ENCODE measurements at regions not wholly inside any gene's neighbourhood (a gene's known extent, or its start where the extent isn't known, plus 50 kb on each side); places are given as distances from the start of the nearest gene placed in this dataset.

DNA sequence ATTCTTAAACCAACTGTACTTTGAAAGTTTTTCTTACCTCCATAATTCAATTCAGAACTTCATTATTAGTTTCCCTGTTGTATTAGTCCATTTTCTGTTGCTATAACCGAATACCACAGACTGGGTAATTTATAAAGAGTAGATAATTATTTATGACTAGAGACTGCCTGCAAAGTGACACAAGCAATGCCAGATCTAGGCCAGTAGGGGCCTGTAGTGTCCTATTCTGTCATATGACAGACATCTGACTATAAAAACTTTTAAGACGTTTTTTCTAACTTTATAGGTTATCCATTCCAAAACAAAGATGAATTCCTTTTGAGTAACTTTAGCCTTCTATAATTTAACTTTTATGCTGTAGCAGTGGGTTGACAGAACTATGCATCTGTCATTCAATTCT lies 2783.8 kb downstream of the PCDH9 start:
- Histone ChIP-seq H3K27me3 (replicated peaks; ENCODE audit: control insufficient read depth, insufficient read depth, low read length) (no peaks in the 10 kb centered on the region), H3K36me3 (ENCODE audit: control insufficient read depth, insufficient read depth, low read length) (no peaks in the 10 kb centered on the region), H3K4me3 (replicated peaks; ENCODE audit: low read depth, low read length) (no peak overlapping the region)
- TF ChIP-seq CTCF (IDR thresholded peaks at IDR 0.05; ENCODE audit: insufficient read depth, low read length, poor library complexity, severe bottlenecking): no peak
- DNase-seq (ENCODE audit: extremely low read depth, insufficient read length): no peak

DNA sequence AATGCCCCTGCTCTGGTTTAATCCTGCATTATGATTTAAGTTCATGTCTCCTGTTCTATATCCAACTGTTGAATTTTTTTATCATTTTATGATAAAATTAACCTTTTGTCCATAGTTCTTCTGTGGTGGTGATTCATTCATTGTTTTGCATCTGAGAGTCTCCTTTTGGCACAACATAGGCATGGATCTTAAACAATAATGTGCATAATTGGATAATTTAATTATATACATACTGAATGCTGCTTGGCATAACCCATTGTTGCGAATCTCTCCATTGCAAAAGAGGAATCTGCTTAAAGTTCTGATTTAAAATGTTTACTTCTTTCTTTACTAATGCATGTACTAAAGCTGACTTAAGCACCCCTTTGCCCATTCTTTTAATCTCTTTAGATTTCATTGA lies 2788.4 kb downstream of the PCDH9 start:
- DNase-seq (ENCODE audit: extremely low read depth, insufficient read length): no peak
- Histone ChIP-seq H3K27me3 (replicated peaks; ENCODE audit: control insufficient read depth, insufficient read depth, low read length) (no peaks in the 10 kb centered on the region), H3K36me3 (ENCODE audit: control insufficient read depth, insufficient read depth, low read length) (no peaks in the 10 kb centered on the region), H3K4me3 (replicated peaks; ENCODE audit: low read depth, low read length) (no peak overlapping the region)
- no peak for TF ChIP-seq CTCF (IDR thresholded peaks at IDR 0.05; ENCODE audit: insufficient read depth, low read length, poor library complexity, severe bottlenecking)

DNA sequence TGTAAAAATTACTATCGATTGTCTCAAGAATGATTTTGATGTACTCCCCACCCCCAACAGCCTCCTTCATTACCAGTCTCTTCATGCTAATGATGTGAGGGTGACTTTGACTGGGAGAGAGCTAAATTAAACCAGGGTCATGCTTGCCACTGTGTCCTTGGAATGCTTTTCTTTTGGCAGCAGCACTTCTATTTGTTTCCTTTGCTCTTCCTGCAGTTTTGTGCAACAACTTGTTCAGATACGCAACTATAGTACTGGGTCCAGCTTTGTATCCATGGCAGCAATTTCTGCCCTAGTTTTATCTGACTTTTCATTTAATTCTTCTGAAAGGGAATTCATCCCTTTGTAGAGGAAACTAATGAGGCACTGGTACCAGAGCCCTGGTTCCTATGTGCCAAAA lies 2792.1 kb downstream of the PCDH9 start:
- H3K4me3 ChIP-seq (replicated peaks; ENCODE audit: low read depth, low read length): no peak overlapping the region
- no peaks in the 10 kb centered on the region for H3K27me3 ChIP-seq (replicated peaks; ENCODE audit: control insufficient read depth, insufficient read depth, low read length)
- DNase-seq (ENCODE audit: extremely low read depth, insufficient read length): no peak
- no peak for TF ChIP-seq CTCF (IDR thresholded peaks at IDR 0.05; ENCODE audit: insufficient read depth, low read length, poor library complexity, severe bottlenecking)
- H3K36me3 ChIP-seq (ENCODE audit: control insufficient read depth, insufficient read depth, low read length): no peaks in the 10 kb centered on the region

DNA sequence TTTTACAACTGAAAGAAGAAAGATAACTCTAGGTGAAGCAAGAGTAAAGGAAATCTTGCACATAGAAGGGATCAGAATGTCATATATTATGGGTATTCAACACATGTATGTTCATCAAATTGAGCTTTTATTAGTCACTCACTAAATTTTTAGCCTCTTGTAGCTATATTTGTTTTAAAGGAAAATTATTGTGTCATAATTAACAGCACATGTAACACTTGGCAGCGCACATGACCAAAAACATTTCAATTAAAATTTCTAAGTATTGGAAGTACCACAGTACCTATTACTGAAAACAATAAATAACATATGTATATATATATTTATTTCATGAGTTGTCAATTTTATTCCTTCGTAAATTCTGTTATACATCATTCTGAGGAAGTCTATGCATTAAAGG lies 2800.4 kb downstream of the PCDH9 start:
- no peak for TF ChIP-seq CTCF (IDR thresholded peaks at IDR 0.05; ENCODE audit: insufficient read depth, low read length, poor library complexity, severe bottlenecking)
- Histone ChIP-seq H3K36me3 (ENCODE audit: control insufficient read depth, insufficient read depth, low read length) (no peaks in the 10 kb centered on the region), H3K27me3 (replicated peaks; ENCODE audit: control insufficient read depth, insufficient read depth, low read length) (no peaks in the 10 kb centered on the region), H3K4me3 (replicated peaks; ENCODE audit: low read depth, low read length) (no peak overlapping the region)
- DNase-seq (ENCODE audit: extremely low read depth, insufficient read length): no peak

DNA sequence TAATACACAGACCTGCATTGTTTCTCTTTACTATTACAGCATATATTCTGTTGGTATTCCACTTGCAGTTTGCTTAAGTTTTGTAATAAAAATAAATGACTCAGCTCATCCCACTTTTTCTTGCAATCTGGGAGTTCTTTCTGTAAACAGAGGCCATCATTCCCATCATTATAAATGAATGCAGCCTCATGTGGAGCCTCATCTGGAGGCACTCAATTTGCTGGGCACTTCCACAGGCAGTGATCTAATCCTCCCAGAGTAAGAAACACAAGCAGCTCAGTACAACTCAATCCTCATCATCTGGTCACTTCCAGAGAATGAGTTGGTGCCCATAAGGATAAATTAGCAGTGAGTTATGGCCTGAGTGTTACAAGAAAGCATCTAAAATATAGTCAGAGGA lies 2801.9 kb downstream of the PCDH9 start:
- Histone ChIP-seq H3K36me3 (ENCODE audit: control insufficient read depth, insufficient read depth, low read length) (no peaks in the 10 kb centered on the region), H3K27me3 (replicated peaks; ENCODE audit: control insufficient read depth, insufficient read depth, low read length) (no peaks in the 10 kb centered on the region), H3K4me3 (replicated peaks; ENCODE audit: low read depth, low read length) (no peak overlapping the region)
- no peak for DNase-seq (ENCODE audit: extremely low read depth, insufficient read length)
- TF ChIP-seq CTCF (IDR thresholded peaks at IDR 0.05; ENCODE audit: insufficient read depth, low read length, poor library complexity, severe bottlenecking): no peak

DNA sequence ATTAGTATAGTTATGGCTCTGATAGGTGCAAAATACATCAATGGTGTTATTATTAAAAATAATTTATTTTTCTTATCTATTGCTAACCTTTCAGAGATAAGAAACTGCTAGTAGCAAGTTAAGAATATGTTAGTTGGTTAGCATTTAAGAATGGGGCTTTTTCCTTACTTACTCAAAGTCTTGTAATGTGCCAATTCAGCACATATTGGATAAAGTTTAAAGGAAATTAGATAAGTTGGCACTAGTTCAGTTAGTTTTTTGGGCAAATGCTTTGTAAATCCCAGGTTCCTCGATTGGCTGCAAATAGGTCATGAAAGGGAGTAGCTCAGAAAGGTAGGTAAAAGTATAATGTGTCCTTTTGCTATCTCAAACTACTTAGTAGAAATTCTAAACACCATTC lies 2806.7 kb downstream of the PCDH9 start:
- DNase-seq (ENCODE audit: extremely low read depth, insufficient read length): no peak
- no peak for TF ChIP-seq CTCF (IDR thresholded peaks at IDR 0.05; ENCODE audit: insufficient read depth, low read length, poor library complexity, severe bottlenecking)
- Histone ChIP-seq H3K27me3 (replicated peaks; ENCODE audit: control insufficient read depth, insufficient read depth, low read length) (no peaks in the 10 kb centered on the region), H3K36me3 (ENCODE audit: control insufficient read depth, insufficient read depth, low read length) (no peaks in the 10 kb centered on the region), H3K4me3 (replicated peaks; ENCODE audit: low read depth, low read length) (no peak overlapping the region)
